NCI-H510A treated with DMSO at 0.1 percent for 48 hours (cell line): ENCODE measurements at regions not wholly inside any gene's neighbourhood (a gene's known extent, or its start where the extent isn't known, plus 50 kb on each side); places are given as distances from the start of the nearest gene placed in this dataset.

Experiments
- DNase-seq: peaks from one replicate; lab custom pipeline; 2025; lab: John Stamatoyannopoulos, UW

DNA sequence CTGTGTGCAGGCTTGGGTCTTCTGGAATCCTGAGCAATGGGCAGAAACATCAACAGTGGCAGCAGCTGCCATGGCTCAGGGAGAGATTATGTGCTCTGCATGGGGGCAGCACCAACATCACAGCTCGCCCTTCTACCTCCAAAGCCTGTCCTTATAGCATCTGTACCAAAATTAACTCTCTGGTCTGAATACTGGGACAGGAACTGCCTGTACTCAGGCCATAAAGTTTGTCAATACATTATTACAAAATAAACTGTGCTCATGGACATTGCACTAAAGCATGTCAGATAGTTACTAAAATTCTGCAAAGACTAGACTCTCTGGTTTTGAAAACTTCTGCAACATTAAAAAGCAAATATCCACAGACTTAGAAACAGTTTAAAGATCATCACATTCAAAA lies 91.6 kb downstream of the ZC3H11B start:
- no peak for DNase-seq

- no peak for DNase-seq
These were observed 92.7 kb downstream of the ZC3H11B start for GRCh38 chr1:219520241-219520640.

- no peak for DNase-seq
These were observed 94.0 kb downstream of the ZC3H11B start for GRCh38 chr1:219518907-219519248.

DNA sequence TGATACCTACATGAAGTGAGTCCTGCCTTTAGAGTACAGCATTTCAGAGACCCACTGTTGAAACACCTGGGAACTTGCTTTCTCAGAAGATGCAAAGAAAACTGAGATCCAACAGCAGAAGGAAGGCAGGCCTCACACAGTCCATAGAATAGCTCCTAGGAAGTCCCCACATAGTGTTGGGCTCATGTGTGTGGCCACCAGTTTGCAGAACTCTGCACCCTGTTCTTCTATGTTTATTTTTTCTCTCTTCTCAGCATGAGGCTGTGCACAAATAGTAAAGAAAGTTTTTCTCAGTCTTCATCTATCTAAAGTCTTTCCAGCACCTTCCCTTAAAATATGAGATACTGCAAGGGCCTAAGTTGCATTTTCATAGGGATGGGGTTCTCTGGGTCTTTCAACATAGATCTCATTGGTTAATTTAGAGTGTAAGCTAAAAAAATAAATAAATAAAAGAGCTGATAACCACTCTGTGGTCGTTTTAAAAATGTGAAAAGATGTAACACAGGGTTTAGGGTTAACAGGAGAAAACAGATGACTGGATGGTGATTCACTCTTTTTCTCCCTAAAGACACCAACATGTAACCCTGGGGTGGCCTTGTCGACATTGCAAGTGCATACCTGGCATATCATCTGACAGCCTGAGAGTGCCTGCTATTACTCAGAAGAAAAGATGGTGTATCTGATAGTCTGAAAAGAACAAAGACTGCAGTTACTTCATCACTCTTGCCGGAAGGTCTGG lies 94.6 kb downstream of the ZC3H11B start:
- DNase-seq: no peak

DNA sequence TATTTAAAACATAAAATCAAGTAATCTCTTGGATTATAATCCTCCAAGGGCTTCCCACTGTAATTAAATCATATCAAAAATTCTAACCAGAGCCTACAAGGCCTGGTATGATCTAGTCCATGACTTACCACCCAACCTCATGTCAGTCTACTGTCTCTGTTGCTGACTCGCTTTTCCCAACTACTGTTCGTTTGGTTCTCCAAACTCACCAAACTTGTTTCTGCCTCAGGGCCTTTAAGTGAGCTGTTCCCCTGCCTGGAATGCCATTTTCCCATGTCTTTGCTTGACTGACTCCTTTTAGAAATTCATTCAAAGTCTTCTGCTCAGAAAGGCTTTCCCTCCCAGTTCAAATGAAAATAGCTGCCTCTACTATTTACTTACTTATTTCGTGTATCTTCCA lies 95.9 kb downstream of the ZC3H11B start:
- DNase-seq: peak; percentile 20

GRCh38 chr1:219514728-219515127 lies 98.2 kb downstream of the ZC3H11B start:
- no peak for DNase-seq

DNA sequence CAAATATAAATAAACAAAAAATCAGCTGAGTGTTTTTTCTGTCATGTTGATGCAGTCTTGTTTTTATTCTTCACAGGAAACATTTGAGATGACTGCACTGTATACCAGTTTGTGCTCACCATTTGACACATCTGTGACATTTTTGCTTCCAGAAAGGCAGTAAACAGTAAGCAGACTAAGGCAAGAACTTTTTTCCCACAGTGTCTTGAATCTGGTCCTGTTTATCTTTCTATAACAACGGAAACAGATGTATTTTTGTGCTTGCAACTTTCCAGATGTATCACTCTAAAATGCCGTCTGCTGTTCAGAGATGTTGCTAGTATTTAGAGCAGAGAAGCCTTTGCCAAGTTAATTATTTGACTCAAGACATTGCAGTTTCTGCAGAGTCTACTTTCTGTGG lies 105.5 kb downstream of the ZC3H11B start:
- DNase-seq: no peak

- no peak for DNase-seq
These were observed 106.0 kb downstream of the ZC3H11B start for GRCh38 chr1:219506936-219507335.

GRCh38 chr1:219506473-219506899 lies 106.4 kb downstream of the ZC3H11B start:
- DNase-seq: no peak

DNA sequence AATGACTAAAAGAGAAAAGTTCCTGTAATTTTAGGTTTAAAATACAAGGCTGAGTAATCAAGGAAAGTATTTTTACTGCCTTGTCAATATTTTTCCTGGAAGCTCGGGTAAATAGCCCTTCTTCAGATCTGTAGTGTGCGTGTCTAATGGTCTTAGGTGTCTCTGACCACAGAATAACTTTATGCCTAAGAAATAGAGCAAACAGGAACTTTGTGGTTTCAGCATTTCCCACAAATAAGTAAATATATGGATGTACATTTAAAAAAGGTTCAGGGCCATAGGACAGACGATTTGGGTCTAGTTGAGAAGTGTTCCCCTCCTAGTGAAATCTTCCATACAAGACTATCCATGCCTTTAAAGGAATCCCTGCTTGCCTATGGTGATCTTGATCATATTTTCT lies 107.0 kb downstream of the ZC3H11B start:
- DNase-seq: no peak

- no peak for DNase-seq
These were observed 109.3 kb downstream of the ZC3H11B start for GRCh38 chr1:219503604-219504003.

DNA sequence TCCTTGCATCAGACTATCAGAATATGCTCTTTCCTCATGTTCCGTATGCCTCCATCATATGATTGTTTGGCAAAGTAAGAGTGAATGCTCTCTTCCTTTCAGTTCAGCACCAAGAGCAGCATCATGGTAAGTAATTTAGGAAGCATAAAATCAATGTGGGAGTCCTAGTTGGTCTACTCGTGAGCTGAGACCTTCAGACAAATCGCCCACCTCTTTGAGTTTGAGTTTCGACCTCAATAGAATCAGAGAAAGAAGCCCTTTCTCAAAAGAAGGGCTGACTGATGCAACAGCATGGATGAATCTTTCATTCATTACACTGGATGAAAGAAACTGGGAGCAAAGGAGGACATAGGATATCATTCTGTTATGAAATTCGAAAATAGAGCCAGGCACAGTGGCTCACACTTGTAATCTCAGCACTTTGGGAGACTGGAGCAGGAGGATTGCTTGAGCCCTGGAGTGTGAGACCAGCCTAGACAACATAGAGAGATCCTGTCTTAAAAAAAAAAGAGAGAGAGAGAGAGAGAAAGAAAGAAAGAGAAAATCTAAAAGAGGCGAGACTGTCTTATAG lies 112.5 kb downstream of the ZC3H11B start:
- DNase-seq: no peak

DNA sequence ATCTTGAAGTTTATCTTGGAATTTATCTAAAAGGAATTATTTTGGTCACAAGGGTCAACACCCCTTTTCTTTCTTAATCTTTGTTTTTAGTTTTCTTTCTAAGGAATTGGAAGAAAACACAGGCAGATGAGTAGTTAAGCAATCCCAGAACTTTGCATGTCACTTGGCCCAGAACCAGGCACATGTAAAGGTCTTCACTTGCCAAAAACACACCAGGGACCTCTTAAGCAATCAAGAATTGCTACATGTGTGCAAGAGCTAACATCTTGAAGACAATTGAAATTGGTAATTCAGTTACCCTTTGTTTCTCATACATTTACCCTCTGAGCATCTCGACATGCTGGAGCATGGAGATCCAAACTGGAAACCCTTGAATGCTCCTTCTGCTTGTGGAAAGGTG lies 114.2 kb downstream of the ZC3H11B start:
- no peak for DNase-seq

GRCh38 chr1:219495737-219496408 lies 117.0 kb downstream of the ZC3H11B start:
- DNase-seq: no peak

DNA sequence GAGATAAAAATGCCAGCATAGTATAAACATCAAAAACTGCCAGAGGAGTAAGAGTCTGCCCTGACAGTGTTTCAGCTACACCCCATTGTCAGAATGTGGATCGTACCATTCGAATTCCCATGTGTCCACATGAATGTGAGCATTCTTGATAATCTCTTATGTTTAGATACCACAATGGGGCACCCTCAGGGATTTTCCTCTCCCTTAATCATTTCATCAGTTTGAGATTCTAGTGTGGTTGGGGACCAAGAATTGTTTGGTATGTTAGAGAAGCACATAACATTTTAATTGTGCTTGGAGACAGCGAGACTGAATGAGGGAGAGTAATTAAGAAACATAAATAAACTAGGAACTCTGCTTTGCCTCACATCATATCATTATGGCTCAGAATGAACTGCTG lies 120.2 kb downstream of the ZC3H11B start:
- no peak for DNase-seq

DNA sequence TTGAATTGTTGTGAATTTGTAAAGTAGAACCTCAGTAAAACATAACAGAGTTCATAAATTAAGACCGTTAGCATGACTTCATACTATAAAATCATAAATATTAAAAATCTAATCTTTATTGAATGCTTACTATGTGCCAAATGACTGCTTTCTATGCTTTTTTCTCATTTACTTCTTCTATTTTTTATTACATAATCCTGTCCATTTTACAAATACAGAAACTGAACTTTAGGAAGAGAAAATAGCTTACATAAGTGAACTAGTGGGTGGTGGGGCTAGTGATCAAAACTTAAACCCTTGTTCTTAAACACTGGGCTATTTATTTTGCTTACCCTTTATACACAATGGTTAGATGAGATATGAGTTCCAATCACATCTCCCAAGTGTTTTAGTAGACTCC lies 122.3 kb downstream of the ZC3H11B start:
- no peak for DNase-seq

GRCh38 chr1:219489636-219490035 lies 123.3 kb downstream of the ZC3H11B start:
- DNase-seq: no peak

GRCh38 chr1:219488275-219488674 lies 124.6 kb downstream of the ZC3H11B start:
- no peak for DNase-seq

DNA sequence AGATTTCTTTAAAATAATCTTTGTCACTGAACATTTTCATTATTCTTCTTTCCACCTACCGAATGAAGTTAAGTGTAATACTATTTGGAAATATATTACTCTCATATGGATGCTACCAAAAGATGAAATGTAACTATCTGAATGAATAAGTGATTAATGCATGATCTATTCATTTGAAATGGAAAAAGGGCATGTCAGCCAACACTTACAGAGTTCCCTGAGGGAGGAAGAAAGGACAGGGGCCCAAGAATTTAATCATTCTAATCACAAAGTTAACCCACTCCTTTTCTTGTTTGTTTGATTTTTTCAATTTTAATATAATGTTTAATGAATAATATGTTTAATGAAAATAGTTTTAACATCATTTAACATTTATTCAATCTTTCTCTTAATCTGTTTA lies 129.4 kb downstream of the ZC3H11B start:
- DNase-seq: no peak

DNA sequence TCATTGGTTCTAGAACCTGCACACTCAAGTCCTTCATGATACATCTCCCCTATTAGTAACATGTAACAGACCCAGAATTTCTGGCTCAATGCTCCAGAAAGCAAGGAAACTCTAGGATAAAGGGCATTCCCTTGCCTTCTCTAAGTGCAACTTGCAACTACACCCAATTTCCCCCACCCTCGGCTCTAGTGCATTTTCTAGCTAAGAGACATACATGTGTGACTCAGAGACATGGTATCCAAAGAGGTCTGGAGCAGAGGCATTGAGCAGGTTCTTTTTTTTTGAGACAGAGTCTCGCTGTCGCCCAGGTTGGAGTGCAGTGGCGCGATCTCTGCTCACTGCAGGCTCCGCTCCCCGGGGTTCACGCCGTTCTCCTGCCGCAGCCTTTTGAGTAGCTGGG lies 132.9 kb downstream of the ZC3H11B start:
- no peak for DNase-seq

- DNase-seq: no peak
These were observed 134.1 kb downstream of the ZC3H11B start for GRCh38 chr1:219478811-219479210.

GRCh38 chr1:219477861-219478260 lies 135.0 kb downstream of the ZC3H11B start:
- DNase-seq: no peak

DNA sequence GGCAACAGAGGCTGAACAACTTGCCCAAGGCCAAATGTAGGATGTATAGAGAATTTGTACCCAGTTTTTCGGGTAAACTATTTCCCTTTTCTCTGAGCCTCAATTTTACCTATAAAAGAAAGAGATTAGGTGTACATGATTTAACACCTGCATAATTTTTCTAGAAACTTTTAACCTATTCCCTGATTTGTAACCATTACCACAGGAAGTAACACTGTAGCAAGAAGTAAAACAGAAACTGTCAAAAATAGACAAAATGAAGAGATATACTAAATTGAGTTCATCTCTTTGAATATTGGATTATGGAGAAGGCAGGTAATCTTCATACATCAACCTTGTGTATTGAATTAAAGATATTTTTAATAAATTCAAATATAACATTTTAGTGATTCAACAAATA lies 136.2 kb downstream of the ZC3H11B start:
- DNase-seq: no peak

GRCh38 chr1:219476116-219476515 lies 136.8 kb downstream of the ZC3H11B start:
- DNase-seq: no peak
